H1 (cell line): ENCODE measurements at regions not wholly inside any gene's neighbourhood (a gene's known extent, or its start where the extent isn't known, plus 50 kb on each side); places are given as distances from the start of the nearest gene placed in this dataset.

ENCODE experiments used
- CHD7 ChIP-seq: fragments of 300-600 bp; sonication (generic); IDR thresholded peaks from 2 replicates; pipeline ENCODE4 v1.7.1; 2012; ENCODE audit warnings: low read length, moderate library complexity, mild to moderate bottlenecking, inconsistent platforms; ENCODE audit not compliant: insufficient replicate concordance
- FOSL1 ChIP-seq: IDR thresholded peaks from 2 replicates; pipeline ENCODE4 v1.6.1; 2011; ENCODE audit warnings: mild to moderate bottlenecking, low read depth, low read length, moderate library complexity; ENCODE audit not compliant: insufficient read depth
- NANOG ChIP-seq: IDR thresholded peaks from 2 replicates; pipeline ENCODE4 v1.6.1; 2011; ENCODE audit warnings: low read length, low read depth, mild to moderate bottlenecking, inconsistent platforms; ENCODE audit not compliant: insufficient read depth, poor library complexity, severe bottlenecking
- RAD21 ChIP-seq, 2 experiments: IDR thresholded peaks in 1 of 2; conservative IDR thresholded peaks in 1 of 2; 2 replicates each; pipeline ENCODE4 v1.6.1; 2011; ENCODE audit warnings: low read depth in 2 of 2, low read length in 2 of 2, improper control_type of control experiment in 1 of 2, inconsistent platforms in 1 of 2, mild to moderate bottlenecking in 1 of 2, moderate library complexity in 1 of 2
- RFX5 ChIP-seq: IDR thresholded peaks from 2 replicates; pipeline ENCODE4 v1.6.1; 2011; ENCODE audit warnings: low read depth, low read length, improper control_type of control experiment, borderline replicate concordance
- SIRT6 ChIP-seq: IDR thresholded peaks from one replicate; pipeline ENCODE4 v1.7.1; 2012; ENCODE audit warnings: low read length, inconsistent platforms

GRCh38 chr15:98386561-98386960 is 261.8 kb upstream of the IGF1R start (continued):
- TF ChIP-seq CHD7 = no peak
- no peak for TF ChIP-seq SIRT6
- TF ChIP-seq RFX5 = no peak
- TF ChIP-seq RAD21 (IDR thresholded peaks at IDR 0.05 in 1 of 2, conservative IDR thresholded peaks at IDR 0.05 in 1 of 2; ENCODE audit: low read depth in 2 of 2, low read length in 2 of 2) = no peak
- TF ChIP-seq FOSL1 = no peak
- no peak for TF ChIP-seq NANOG
